ENCODE measurements at regions not wholly inside any gene's neighbourhood (a gene's known extent, or its start where the extent isn't known, plus 50 kb on each side); places are given as distances from the start of the nearest gene placed in this dataset.
A peak's percentile ranks its signal among the peaks of the same experiment; 100 is the strongest.

DNA sequence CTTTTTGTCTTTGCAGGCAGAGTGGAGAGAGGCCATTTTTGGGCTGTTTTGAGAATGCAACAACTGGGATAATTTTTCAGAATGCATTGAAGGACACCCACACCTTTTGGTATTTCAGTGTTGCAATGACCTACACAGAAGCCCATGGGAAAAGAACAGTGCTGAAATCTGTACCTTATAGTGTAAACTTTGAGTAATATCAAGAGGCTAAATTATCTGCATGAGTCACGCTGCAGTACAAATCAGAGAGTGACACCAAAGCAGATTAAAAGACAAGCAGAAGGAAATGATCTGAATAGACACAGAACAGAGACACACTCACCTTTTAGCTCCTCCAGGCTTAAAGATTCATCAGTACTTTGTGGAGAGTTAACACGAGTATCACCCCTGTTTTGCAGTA, 265.3 kb downstream of the PAX3 start (continued):
- TF ChIP-seq, protein P1, sequence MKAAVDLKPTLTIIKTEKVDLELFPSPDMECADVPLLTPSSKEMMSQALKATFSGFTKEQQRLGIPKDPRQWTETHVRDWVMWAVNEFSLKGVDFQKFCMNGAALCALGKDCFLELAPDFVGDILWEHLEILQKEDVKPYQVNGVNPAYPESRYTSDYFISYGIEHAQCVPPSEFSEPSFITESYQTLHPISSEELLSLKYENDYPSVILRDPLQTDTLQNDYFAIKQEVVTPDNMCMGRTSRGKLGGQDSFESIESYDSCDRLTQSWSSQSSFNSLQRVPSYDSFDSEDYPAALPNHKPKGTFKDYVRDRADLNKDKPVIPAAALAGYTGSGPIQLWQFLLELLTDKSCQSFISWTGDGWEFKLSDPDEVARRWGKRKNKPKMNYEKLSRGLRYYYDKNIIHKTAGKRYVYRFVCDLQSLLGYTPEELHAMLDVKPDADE (IDR thresholded peaks at IDR 0.05), result no peak
- TF ChIP-seq CREB1 (CRISPR knock-in tag; IDR thresholded peaks at IDR 0.05; ENCODE audit: low read depth), result no peak
- TF ChIP-seq EZH2 (IDR thresholded peaks at IDR 0.05; ENCODE audit: low read depth, unreplicated experiment), result no peak
- TF ChIP-seq NANOG (IDR thresholded peaks at IDR 0.05; ENCODE audit: borderline replicate concordance), result no peak

DNA sequence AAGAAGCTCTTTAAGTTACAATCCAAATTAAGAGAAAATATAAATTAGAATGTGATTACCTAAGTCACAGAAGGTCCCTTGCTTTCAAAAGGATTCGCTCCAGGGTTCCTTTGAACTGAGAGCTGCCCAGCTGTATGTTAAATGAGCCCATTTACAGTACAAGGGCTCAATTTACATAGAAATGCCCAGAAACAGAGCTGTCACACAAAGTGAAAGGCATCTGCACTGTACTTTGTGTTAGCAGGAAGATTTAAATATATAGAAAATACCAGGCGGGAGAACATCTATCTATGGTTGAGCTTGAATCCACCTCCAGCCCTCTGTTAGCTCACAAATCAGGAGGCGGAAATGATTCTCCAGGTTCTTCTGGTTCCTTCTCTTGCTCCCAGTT, 272.9 kb downstream of the PAX3 start:
- no peaks in the 10 kb centered on the region for H3K79me2 ChIP-seq (replicated peaks; ENCODE audit: insufficient read depth)
- Mint-ChIP-seq H3K4me1 (peaks cover 16% of the 10 kb centered on the region), H3K27ac (no peak overlapping the region), H3K36me3 (ENCODE audit: low read depth) (peaks cover 4% of the 10 kb centered on the region; the same call in 1 of the 3 replicates), H3K9me3 (peaks cover 11% of the 10 kb centered on the region; the same call in 1 of the 3 replicates), H3K27me3 (ENCODE audit: insufficient read depth, low read depth, poor library complexity) (peaks cover 38% of the 10 kb centered on the region), H3K4me3 (peak overlapping the region; percentile 16; the same call in 2 of the 3 replicates)
- no peaks in the 10 kb centered on the region for H3F3A ChIP-seq (replicated peaks; ENCODE audit: low read depth)
- ATAC-seq (peak; percentile 96), DNase-seq (ENCODE audit: low spot score) (peak; percentile 91)
- H3K9me2 ChIP-seq (ENCODE audit: insufficient read depth), result no peaks in the 10 kb centered on the region
- H3K4me1 ChIP-seq (ENCODE audit: insufficient read depth), result peaks cover 11% of the 10 kb centered on the region
- no peaks in the 10 kb centered on the region; the same call in 1 of the 2 replicates for H3K36me3 ChIP-seq (ENCODE audit: insufficient read depth)
- H3K27me3 ChIP-seq (ENCODE audit: insufficient read depth), result peaks cover 36% of the 10 kb centered on the region
- H3K4me2 ChIP-seq, result peak overlapping the region; percentile 60
- peak overlapping the region; percentile 14; the same call in 1 of the 2 replicates for H3K4me3 ChIP-seq
- no peak for TF ChIP-seq STAT1 (IDR thresholded peaks at IDR 0.05; ENCODE audit: unreplicated experiment)
- no peak for TF ChIP-seq POLR2AphosphoS5 (IDR thresholded peaks at IDR 0.05; ENCODE audit: low read depth)
- TF ChIP-seq, protein P2, sequence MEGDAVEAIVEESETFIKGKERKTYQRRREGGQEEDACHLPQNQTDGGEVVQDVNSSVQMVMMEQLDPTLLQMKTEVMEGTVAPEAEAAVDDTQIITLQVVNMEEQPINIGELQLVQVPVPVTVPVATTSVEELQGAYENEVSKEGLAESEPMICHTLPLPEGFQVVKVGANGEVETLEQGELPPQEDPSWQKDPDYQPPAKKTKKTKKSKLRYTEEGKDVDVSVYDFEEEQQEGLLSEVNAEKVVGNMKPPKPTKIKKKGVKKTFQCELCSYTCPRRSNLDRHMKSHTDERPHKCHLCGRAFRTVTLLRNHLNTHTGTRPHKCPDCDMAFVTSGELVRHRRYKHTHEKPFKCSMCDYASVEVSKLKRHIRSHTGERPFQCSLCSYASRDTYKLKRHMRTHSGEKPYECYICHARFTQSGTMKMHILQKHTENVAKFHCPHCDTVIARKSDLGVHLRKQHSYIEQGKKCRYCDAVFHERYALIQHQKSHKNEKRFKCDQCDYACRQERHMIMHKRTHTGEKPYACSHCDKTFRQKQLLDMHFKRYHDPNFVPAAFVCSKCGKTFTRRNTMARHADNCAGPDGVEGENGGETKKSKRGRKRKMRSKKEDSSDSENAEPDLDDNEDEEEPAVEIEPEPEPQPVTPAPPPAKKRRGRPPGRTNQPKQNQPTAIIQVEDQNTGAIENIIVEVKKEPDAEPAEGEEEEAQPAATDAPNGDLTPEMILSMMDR (conservative IDR thresholded peaks at IDR 0.05; ENCODE audit: low read depth in 2 of 2), result no peak
- peak; percentile 92 for TF ChIP-seq NANOG (IDR thresholded peaks at IDR 0.05; ENCODE audit: borderline replicate concordance)
- TF ChIP-seq EZH2 (IDR thresholded peaks at IDR 0.05; ENCODE audit: low read depth, unreplicated experiment), result no peak
- TF ChIP-seq, protein P3, sequence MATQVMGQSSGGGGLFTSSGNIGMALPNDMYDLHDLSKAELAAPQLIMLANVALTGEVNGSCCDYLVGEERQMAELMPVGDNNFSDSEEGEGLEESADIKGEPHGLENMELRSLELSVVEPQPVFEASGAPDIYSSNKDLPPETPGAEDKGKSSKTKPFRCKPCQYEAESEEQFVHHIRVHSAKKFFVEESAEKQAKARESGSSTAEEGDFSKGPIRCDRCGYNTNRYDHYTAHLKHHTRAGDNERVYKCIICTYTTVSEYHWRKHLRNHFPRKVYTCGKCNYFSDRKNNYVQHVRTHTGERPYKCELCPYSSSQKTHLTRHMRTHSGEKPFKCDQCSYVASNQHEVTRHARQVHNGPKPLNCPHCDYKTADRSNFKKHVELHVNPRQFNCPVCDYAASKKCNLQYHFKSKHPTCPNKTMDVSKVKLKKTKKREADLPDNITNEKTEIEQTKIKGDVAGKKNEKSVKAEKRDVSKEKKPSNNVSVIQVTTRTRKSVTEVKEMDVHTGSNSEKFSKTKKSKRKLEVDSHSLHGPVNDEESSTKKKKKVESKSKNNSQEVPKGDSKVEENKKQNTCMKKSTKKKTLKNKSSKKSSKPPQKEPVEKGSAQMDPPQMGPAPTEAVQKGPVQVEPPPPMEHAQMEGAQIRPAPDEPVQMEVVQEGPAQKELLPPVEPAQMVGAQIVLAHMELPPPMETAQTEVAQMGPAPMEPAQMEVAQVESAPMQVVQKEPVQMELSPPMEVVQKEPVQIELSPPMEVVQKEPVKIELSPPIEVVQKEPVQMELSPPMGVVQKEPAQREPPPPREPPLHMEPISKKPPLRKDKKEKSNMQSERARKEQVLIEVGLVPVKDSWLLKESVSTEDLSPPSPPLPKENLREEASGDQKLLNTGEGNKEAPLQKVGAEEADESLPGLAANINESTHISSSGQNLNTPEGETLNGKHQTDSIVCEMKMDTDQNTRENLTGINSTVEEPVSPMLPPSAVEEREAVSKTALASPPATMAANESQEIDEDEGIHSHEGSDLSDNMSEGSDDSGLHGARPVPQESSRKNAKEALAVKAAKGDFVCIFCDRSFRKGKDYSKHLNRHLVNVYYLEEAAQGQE (IDR thresholded peaks at IDR 0.05; ENCODE audit: unreplicated experiment), result no peak
- TF ChIP-seq ZNF331 (CRISPR knock-in tag; IDR thresholded peaks at IDR 0.05; ENCODE audit: low read depth), result no peak
- TF ChIP-seq, protein P1 (IDR thresholded peaks at IDR 0.05), result no peak
- 0 out of 2 replicates have a peak, but pooled peaks have one; percentile 12 for TF ChIP-seq CREB1 (CRISPR knock-in tag; IDR thresholded peaks at IDR 0.05; ENCODE audit: low read depth)
- H2AFZ ChIP-seq, result no peak overlapping the region
- no peaks in the 10 kb centered on the region for H4K20me1 ChIP-seq (replicated peaks; ENCODE audit: insufficient read depth)
- H3K27ac ChIP-seq (ENCODE audit: low read depth), result no peak overlapping the region
